Endodermal cell (in vitro differentiated cells): ENCODE measurements at regions not wholly inside any gene's neighbourhood (a gene's known extent, or its start where the extent isn't known, plus 50 kb on each side); places are given as distances from the start of the nearest gene placed in this dataset.

Experiments used
- DNase-seq: peaks from one replicate; pipeline ENCODE4 v3.0.0-alpha.2; 2017
- H3K27ac ChIP-seq: 2 replicates; pipeline ENCODE4 v1.5.1; 2013; ENCODE audit warnings: mild to moderate bottlenecking, low read depth, low read length, moderate library complexity
- H3K27me3 ChIP-seq: 2 replicates; pipeline ENCODE4 v1.6.1; 2013; ENCODE audit warnings: mild to moderate bottlenecking, low read length, moderate library complexity; ENCODE audit not compliant: insufficient read depth, control insufficient read depth, poor library complexity, severe bottlenecking
- H3K36me3 ChIP-seq: 2 replicates; pipeline ENCODE4 v1.7.0; 2013; ENCODE audit warnings: mild to moderate bottlenecking, low read length, moderate library complexity; ENCODE audit not compliant: control insufficient read depth, insufficient read depth
- H3K4me1 ChIP-seq: one replicate; pipeline ENCODE4 v1.7.0; 2013; ENCODE audit warnings: low read length; ENCODE audit not compliant: control insufficient read depth, insufficient read depth
- H3K4me3 ChIP-seq: 2 replicates; pipeline ENCODE4 v1.5.1; 2013; ENCODE audit warnings: mild to moderate bottlenecking, low read length, moderate library complexity
- H3K9ac ChIP-seq: 2 replicates; pipeline ENCODE4 v1.6.1; 2013; ENCODE audit warnings: mild to moderate bottlenecking, low read length, moderate library complexity; ENCODE audit not compliant: poor library complexity, severe bottlenecking; ENCODE audit errors: extremely low read depth
- H3K9me3 ChIP-seq: 2 replicates; pipeline ENCODE4 v1.6.1; 2013; ENCODE audit warnings: mild to moderate bottlenecking, low read length, moderate library complexity; ENCODE audit not compliant: control insufficient read depth
- H3K27ac Mint-ChIP-seq: 2 replicates; pipeline ENCODE4 v1.8.0; 2020; ENCODE audit warnings: mixed read lengths
- H3K27me3 Mint-ChIP-seq: 2 replicates; pipeline ENCODE4 v1.8.0; 2021; ENCODE audit warnings: mild to moderate bottlenecking, mixed read lengths; ENCODE audit not compliant: insufficient read depth
- H3K36me3 Mint-ChIP-seq: 2 replicates; pipeline ENCODE4 v1.8.0; 2020; ENCODE audit warnings: low read depth, mixed read lengths
- H3K4me1 Mint-ChIP-seq: 2 replicates; pipeline ENCODE4 v1.8.0; 2020; ENCODE audit warnings: mixed read lengths
- H3K4me3 Mint-ChIP-seq: 2 replicates; pipeline ENCODE4 v1.8.0; 2020; ENCODE audit warnings: mild to moderate bottlenecking, moderate library complexity, mixed read lengths
- H3K9me3 Mint-ChIP-seq: 2 replicates; pipeline ENCODE4 v1.8.0; 2020; ENCODE audit warnings: mild to moderate bottlenecking, mixed read lengths
- CTCF ChIP-seq: fragments of 200-600 bp; sonication (generic); conservative IDR thresholded peaks from 2 replicates; pipeline ENCODE4 v1.5.0; 2021; ENCODE audit warnings: antibody characterized with exemption, mild to moderate bottlenecking
- WGBS, 2 experiments: methylation state at CpG; one replicate each; pipeline versions ENCODE4 v1.1.5 to v1.1.7; 2013; ENCODE audit warnings: missing lambda C conversion rate in 2 of 2, mixed read lengths in 1 of 2; ENCODE audit not compliant: insufficient coverage in 1 of 2, insufficient read length in 1 of 2; 5-methylcytosine and 5-hydroxymethylcytosine counted together

GRCh38 chr18:47758000-47758399, 172.5 kb downstream of the SMAD2 start:
- peak; percentile 72 for TF ChIP-seq CTCF
- DNase-seq: peak; percentile 28
- WGBS, 2 experiments: 78 to 83% methylated on average over 1 to 2 of the region's 2 CpGs
- Histone ChIP-seq H3K4me1 (no peaks in the 10 kb centered on the region), H3K9me3 (peaks cover 4% of the 10 kb centered on the region), H3K36me3 (no peaks in the 10 kb centered on the region), H3K9ac (no peak overlapping the region), H3K4me3 (no peak overlapping the region), H3K27ac (no peak overlapping the region), H3K27me3 (no peaks in the 10 kb centered on the region)
- Mint-ChIP-seq H3K9me3 (peaks cover 11% of the 10 kb centered on the region), H3K36me3 (no peaks in the 10 kb centered on the region), H3K4me3 (no peak overlapping the region), H3K4me1 (no peaks in the 10 kb centered on the region), H3K27me3 (peaks cover 8% of the 10 kb centered on the region), H3K27ac (no peak overlapping the region)

DNA sequence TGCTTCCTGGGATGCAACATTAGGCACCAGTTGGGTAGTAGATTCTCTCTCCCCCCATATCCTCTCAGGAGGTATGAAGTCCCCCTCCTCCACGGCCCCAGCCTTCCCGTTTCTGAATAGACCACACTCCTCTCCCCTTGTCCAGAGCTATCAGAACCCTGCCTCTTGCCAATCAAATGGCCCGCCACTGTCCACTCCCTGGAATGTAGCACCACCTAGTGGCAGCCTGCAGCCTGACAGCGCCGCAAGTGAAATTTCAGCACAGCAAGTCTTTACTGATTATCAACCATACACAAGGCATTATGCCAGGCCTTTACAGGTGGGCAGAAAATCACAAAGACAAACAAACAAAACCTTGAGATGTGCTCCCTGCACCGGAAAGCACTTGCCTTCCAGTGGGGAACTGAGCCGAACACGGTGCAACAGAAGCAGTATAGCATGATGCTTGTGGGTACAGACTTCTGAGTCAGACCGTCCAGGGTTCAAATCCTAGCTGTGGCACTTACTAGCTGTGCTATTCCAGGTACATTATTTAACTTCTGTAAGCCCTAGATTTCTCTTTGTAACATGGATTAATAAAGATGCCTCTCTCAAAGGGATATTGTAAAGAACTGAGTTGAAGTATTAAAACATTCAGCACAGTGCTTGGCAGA, 174.0 kb downstream of the SMAD2 start:
- WGBS, 2 experiments: 27 to 32% methylated on average over 5 to 9 of the region's 9 CpGs
- peak; percentile 96 for TF ChIP-seq CTCF
- no peaks in the 10 kb centered on the region for H3K36me3 ChIP-seq
- no peak overlapping the region for H3K9ac ChIP-seq
- peaks cover 18% of the 10 kb centered on the region for H3K27me3 Mint-ChIP-seq
- no peak overlapping the region for H3K4me3 Mint-ChIP-seq
- peaks cover 9% of the 10 kb centered on the region for H3K9me3 Mint-ChIP-seq
- H3K27ac Mint-ChIP-seq: no peak overlapping the region
- H3K4me3 ChIP-seq: no peak overlapping the region
- H3K4me1 ChIP-seq: no peaks in the 10 kb centered on the region
- no peaks in the 10 kb centered on the region for H3K27me3 ChIP-seq
- H3K36me3 Mint-ChIP-seq: no peaks in the 10 kb centered on the region
- peak; percentile 94 for DNase-seq
- H3K9me3 ChIP-seq: peaks cover 4% of the 10 kb centered on the region
- no peaks in the 10 kb centered on the region for H3K4me1 Mint-ChIP-seq
- no peak overlapping the region for H3K27ac ChIP-seq

DNA sequence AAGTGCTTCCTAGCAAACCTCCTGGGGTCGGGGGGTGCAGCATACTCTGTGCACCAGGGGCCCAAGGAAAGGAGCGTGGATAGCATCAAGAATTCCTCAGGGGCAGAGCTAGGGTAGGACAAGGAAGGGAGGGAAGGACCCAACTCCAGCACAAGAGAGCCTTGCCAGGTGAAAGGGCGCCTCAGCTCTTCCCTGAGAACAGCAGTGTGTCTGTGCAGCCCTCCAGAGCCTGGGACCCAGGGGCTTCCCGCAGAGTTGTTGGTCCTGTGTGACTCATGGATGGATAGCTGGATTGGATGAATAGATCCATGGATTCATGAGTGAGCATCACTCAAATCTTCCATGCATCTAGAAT, 175.4 kb downstream of the SMAD2 start:
- H3K36me3 ChIP-seq: no peaks in the 10 kb centered on the region
- Mint-ChIP-seq H3K27me3 (peaks cover 25% of the 10 kb centered on the region), H3K4me3 (no peak overlapping the region), H3K9me3 (peaks cover 8% of the 10 kb centered on the region), H3K36me3 (no peaks in the 10 kb centered on the region), H3K27ac (no peak overlapping the region), H3K4me1 (no peaks in the 10 kb centered on the region)
- WGBS, 2 experiments: 82 to 93% methylated on average over 2 to 4 of the region's 4 CpGs
- H3K4me1 ChIP-seq: no peaks in the 10 kb centered on the region
- DNase-seq: no peak
- no peak for TF ChIP-seq CTCF
- H3K9me3 ChIP-seq: peaks cover 3% of the 10 kb centered on the region
- H3K27ac ChIP-seq: no peak overlapping the region
- H3K27me3 ChIP-seq: peaks cover 6% of the 10 kb centered on the region
- H3K9ac ChIP-seq: no peak overlapping the region
- no peak overlapping the region for H3K4me3 ChIP-seq
